Islet of Langerhans (tissue), 1 donor: ENCODE measurements at regions not wholly inside any gene's neighbourhood (a gene's known extent, or its start where the extent isn't known, plus 50 kb on each side); places are given as distances from the start of the nearest gene placed in this dataset.
"Not testable (repeated sequence)": the region's sequence is repeated elsewhere in the genome, so short reads cannot be mapped to it uniquely, and the experiment has no call there.

Source experiments
- FAIRE-seq: peaks from one replicate; lab custom pipeline; 2011; peaks lifted over from hg19 to GRCh38; lab: Jason Lieb, UNC

DNA sequence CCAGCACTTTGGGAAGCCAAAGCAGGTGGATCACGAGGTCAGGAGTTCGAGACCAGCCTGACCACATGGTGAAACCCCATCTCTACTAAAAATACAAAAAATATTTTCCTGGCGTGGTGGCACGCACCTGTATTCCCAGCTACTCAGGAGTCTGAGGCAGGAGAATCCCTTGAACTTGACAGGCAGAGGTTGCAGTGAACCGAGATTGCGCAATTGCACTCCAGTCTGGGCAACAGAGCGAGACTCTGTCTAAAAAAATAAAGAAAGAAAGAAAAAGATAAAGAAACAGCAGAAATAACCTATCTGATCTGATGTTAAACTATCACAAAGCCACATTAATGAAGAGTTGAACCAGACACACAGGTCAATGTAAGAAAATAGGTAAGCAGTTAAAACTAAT, 696.2 kb upstream of the SALL3 start:
- FAIRE-seq = not testable (repeated sequence)

DNA sequence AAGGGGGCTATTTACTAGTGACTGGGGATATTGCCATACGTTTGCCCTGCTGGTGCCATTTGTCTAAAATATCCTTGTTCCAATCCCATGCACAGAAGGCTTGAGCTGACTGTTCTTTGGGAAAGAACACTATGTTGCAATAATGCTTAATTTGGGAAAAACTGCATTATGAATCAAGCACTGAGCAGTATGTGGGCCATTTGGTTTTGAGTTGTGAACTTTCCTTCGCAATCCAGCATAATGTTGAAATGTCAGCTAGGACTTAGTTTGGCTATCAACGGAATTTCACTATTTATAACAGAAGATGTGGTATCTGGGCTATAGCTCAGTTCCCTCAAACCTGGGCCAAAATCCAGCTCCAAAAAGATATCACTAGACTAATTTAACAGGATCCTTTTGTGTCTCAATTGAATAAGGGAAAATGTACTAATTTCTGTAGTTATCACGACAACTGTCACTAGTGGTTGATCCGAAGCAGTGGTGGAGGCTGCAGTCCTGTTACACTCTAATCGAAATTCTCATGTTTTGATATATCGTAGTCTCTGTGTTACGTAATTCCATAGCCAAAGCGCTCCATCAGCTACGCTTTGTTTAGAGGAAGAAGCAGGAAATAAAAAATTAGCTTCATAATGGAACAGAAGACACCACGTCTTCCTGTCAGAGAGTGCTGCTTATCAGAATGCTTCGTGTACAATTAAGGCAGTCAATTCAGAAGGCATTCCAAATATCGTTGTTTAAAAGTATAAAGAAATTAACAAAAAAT, 686.8 kb upstream of the SALL3 start:
- no peak for FAIRE-seq

DNA sequence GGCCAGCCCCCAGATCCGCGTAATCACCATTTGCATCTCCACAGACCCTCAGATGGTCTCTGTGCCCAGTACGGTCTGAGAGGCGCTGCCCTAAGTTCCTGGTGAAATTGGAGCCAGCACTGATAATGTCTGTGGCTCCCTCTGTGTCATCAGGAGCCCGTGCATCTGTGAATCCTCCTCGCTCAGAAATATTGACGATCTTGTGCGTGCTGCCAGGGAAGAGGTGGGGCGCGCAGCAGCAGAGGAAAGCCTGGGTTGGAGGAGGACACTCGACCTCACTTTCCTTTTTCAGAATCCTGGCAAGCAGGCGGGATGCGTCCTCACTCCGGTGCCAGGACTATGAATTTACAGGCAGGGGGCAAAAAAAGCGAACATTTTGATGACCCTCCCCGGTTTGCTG, 686.1 kb upstream of the SALL3 start:
- no peak for FAIRE-seq

DNA sequence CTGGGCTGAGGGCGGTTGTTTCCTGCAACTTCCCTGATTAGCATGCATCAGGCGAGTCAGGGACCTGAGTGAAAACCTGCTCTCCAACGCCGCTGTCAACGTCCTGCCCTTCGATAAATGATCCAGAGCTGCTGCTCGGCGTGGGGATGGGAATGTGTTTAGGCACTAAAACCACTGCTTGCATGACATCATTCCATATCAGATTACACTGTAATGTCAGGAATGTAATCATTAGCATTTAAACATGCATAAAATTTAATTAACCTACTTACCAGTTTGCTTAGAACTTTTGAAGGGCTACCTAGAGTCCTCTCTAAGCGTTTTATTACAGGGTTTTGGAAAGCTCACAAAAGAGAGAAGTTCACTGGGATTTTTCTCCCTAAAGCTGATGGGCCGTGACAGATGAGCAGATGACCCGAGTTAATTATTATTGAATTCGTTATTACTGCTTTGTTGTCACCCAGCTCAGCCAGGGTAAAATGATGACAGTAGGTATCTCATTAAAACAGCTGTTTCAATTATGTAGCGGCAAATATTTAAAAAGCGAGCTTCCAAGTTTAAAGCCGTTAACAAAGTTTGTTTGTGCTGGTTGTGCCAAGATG, 685.6 kb upstream of the SALL3 start:
- no peak for FAIRE-seq

DNA sequence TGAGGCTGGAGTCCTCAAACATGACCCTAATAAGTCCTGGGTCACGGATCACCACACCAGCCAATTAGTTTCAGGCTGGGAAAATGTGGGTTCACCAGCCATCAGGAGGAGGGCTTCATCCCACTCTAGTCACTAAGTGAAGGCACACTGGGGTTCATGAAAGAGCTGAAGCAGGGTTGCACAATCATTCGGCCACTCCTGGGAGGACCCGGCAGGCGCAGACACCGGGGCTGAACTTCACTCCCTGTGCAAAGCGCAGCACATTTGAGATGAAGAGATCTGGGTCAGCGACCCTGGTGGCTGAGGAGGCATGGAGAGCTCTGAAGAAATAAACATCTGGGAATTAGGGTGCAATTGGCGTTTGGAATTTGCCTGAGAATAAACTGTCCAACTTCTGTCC, 684.4 kb upstream of the SALL3 start:
- FAIRE-seq = no peak

DNA sequence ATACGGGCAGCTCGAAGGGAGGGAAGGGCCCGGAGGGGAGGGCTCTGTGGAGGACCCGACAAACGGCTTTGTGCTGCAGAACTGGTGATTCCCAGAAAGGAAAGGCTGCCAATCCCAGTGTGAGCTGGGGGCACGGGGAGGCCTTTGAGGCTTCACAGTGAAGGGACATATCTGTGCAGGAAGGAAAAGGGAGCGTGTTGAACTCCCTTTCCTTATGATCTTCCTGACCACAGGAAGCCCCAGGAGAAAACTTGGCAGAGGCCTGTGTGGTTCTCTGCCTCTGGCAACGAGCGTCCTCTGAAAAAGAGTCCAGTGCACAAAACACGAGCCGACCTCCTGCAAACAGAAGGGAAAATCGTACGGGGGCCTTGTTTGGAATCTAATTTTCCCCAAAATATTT, 683.5 kb upstream of the SALL3 start:
- FAIRE-seq = no peak

DNA sequence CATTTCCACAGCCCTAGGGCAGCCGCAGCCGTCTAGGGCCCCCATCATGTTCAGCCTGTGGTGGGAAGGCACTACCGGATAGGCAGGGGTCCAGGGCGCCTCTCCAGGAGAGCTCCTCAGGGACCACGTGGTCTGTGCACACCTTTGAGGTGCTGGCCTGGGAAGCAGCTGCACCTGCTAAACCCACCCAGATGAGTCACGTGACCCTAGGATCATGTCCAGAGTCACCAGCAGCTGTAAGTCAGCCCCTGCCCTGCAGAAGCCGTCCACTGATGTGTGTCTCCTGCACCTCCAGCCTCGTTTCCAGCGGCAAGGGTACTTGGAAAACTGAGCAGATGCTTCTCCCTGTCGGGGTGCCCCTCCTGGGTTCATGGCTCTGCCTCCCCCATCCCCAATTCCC, 682.6 kb upstream of the SALL3 start:
- FAIRE-seq = no peak

DNA sequence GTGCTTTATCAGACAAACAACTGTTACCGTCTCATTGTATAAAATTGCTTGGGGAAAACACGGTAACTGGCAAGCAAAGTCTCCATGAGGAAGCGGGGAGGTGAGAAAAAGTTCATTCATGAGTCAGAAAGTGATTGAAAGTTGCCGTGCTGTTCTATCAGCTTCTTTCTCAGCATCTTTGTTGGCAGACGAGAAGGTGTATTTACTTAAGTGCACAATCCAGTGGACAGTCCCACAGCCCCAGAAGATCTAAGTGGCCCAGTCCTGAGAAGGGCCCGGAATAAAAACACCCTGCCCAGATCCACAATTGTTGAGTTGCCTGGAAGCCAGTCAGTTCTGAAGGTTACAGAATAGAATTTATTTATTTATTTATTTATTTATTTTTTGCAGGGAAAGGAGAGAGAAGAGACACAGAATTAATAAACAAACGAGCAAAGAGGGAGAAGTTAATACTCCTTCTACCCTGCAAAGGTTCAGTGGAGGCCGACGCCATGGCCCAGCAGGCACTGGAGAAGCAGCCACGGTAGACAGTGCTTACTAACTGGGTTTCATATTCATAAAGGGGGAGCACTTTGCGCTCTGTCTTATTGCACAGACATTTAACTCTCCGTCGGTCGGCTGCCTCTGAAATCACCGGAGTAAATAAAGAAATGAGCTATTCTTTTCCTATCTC, 676.0 kb upstream of the SALL3 start:
- FAIRE-seq = no peak

DNA sequence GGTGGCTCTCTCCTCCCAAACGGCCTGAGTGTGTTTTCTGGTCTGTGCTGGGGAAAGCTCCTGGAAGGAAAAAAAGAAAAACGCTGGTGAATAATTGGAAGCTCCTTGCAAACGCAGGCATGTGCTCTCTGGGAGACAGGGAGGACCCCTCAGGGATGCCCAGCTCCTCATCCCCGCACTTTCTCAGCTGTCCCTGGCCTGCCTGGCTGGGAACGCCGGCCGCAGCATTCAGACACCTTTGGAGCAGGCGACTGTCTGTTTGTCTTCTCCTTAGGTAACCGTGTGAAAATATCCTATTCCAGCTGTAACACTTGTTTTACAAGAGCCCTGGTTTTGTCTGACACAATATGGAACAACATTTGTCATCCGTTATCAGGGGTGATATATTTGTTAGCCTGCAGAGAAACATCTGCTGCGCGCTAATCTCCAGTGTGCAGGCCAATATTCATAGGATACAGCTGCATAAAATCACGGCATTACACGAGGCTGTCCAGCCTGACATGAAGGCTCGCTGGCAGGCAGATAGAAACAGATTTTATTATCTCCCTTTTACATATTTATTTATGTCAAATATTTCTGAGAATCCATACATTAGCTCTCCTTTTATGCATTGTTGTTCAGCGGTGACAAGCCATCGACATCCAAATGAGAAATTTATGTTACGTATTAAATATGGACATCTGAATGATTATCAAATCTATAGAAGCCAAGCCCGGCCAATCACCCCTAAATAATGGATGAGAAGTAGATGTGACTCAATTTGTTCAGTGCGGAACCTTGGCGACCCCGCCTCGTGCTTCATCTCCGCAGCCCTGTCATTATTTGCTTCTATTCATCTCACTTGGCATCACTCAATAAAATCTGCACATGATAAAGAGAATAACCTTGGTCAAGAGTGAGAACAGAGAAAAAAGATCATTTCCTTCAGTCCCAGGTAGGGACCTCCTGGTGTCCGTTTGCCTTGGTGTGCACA, 675.1 kb upstream of the SALL3 start:
- FAIRE-seq = no peak

DNA sequence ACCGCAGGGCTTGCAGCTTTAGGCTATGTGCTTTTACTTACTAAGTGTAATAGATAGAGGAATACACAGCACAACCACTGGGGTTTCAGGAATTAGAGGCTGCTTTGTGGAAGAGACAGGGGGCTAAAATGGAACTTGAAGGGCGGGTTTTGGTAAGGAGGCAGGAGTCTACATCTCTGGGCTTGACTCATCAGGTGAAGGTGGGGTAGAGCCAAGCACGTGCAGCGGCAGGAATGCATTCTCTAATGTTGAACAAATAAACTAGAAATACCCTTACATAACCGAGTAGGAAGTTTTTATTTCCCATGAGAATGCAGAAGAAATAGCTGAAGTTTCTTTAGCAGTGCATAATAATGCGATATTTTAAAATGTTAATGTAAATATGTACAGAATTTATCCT, 673.8 kb upstream of the SALL3 start:
- no peak for FAIRE-seq

DNA sequence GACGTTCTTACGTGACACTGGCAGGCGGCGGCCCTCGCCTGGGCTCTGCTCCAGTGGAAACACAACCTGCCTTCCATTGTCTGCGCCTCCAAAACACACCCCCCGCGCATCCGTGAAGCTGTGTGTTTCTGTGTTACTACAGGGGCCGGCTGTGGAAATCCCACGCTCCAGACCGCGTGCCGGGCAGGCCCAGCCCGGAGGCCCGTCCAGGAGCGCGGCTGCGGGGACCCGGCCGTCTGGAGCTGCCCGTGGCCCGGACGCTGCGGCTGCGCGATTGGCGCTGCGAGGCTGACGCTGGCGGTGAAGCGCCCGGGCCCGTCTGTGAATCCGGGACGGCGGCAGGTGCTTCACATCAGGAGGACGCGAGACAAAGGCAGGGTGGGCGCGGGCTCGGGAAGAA, 670.3 kb upstream of the SALL3 start:
- no peak for FAIRE-seq

DNA sequence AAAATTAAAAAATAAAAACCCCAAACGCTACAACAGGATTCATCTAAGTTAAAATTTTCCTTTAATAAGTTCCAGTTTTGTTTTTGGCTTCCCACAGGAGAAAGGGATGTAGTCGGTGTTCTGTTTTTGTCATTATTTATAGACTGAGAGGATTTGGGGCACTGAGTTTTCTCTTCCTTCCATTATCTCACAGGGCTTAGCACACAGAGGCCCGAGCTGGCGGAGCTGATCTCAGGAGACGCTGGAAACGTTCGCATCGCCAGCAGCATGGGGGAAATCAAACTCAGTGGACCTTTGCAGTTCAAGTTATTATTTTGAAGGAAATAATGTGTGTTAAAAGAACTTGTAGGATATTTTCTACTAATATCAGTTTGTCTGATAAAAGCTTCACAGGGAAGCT, 669.7 kb upstream of the SALL3 start:
- no peak for FAIRE-seq

DNA sequence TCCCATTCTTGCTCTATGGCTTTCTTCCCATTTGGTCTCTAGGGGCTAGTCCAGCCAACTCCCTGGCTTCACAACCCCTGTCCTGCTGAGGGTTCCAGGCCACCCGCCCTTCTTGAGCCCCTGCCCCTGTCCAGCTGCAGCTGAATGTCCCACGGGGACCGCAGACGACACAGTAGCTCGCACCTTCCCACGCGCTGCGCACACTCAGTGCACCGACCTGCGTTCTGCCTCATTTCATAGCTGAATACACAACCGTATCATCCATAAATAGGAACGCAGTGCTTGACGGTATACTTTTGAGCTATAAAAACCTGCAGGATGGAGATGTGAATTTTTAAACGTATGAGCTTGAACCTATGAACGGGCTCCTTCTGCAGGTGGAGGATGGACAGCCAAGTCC, 660.4 kb upstream of the SALL3 start:
- FAIRE-seq = no peak

DNA sequence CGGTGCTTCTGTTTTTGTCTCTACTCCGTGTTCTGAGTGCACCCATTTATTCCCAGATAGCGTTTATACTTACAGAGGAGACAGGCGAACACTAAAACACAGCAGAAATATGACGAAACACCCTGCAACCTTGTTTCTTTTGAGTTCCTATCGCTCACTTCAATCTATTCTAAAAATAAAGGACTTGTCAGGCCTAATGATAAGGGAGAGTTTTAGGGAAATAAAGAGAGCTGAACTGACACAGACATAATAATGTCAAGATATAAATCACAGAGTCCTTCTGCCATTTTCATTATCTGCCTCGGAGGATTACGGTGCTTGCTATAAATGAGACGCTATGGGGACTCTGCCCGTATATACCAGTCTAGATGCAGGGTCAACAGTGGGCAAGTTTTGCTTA, 659.7 kb upstream of the SALL3 start:
- FAIRE-seq = no peak

DNA sequence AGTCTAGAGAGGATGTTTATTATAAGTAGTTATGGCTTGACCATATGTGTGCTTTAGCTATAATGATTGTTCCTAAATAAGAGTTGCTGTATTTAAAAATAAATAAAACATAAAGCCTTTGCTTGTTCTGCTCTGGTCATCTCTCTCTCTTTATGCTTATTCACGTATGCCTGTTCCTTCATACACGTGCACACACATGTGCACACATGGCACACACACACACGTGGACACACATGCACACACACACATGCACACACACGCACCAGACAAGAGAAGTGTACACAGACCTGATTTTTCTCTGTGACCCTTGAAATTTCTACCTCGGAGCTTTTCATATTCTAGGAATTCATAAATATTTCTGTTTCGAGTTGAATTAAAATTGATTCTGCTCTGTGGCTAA, 658.2 kb upstream of the SALL3 start:
- FAIRE-seq = no peak

DNA sequence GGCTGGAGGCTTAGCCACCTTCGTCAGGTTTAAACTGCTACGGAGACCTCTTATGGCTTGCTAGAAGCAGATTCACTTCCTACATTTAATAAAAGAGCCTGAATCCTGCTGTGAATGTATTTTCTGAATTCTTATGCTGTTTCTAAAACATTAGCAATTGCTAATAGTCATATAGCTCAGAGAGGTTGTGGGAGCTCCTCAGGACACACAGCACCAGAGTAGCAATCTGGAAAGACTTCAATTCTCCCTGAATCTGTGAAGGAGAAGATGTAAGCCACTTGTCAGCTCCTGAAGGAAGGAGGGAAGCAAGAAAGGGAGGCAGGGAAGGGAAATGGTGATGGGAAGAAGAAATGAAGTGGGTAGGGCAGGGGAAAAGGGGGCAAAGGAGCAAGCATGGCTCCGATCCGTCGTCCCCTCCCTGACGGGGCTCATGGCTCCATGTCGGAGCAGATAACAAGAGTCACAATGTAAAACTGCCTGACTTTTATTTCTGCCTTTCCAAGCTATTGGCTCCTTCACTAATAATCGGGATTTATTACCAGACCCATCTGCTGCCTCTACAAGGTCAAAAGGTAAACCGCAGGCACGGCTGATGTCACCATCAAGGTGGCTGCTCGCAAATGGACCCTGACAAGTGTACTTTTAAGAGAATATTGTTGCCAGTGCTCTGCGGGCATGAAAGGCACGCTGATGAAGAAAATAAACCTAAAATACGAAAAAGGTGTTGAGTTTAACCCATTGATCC, 656.0 kb upstream of the SALL3 start:
- FAIRE-seq = no peak

DNA sequence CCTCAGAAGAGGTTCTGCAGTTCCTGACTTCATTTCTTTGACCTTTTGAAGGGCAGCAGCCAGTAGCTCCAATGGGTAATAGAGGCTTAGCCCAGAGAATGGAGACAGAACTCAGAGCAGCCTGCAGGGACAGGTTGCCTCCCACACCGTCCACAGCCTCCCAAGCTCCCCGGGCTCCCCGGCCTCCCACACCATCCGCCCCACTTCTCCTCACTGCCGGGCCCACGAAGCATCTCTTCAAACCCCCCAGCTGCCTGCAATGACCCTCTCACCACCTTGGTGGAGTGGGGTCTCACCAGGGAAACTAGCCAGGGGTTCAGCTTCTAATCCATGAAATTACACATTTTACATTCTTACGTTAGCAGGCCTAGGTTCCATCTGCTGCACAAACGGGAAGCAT, 652.0 kb upstream of the SALL3 start:
- no peak for FAIRE-seq

DNA sequence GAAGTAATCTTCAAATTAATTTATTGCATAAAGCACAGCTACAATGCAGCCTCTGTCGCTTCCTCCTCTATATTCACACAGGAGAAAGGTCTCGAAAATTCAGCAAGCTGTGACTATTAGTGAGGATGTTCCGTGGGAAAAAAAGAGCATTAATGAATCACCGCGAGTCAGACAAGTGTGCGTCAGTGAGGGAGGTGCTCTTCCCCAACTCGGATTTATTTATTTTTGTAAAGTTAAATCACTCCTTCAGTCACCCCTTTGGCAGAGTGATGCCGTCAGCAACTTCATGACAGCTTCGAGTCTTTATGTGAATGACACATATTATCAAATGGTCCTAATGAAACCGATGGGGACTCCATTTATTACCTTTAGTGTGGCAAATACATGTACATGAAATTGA, 648.9 kb upstream of the SALL3 start:
- FAIRE-seq = no peak

DNA sequence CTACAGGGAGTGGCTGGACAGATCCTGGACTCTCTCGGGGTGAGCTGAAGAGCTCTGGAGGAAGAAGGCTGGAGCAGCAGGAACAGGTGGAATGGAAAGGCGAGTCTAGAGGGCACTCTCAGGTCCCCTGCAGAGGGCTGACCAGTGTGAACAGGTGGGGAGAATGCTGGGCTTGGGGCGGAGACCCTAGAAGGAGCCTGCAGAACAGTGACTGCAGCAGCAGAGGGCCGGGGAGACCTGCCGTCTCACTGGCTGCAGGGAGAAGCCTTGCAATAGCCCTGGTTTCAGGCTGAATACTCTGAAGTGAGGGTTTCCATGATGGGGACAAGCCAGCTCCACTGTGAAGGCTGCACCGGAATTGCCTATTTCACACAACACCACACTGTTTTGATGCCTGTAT, 626.7 kb upstream of the SALL3 start:
- FAIRE-seq = no peak

DNA sequence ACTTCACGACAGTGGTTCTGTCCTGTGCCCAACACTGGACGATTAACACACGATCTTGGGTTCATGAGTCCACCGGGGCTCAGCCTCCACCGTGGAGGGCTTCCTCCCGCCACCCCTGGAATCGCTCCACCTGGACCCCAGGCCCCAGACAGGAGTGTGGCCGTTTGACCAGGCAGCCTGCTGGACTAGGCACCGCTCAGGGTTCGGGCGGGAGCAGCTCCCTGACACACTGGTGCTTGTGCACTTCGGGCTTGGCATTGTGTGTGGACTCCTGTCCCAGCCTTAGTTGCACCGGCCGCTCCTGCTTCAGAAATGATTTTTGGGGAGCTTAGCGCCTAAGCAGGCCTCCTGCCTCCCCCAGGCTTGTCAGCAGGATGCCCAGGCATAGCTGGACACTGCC, 617.4 kb upstream of the SALL3 start:
- no peak for FAIRE-seq

DNA sequence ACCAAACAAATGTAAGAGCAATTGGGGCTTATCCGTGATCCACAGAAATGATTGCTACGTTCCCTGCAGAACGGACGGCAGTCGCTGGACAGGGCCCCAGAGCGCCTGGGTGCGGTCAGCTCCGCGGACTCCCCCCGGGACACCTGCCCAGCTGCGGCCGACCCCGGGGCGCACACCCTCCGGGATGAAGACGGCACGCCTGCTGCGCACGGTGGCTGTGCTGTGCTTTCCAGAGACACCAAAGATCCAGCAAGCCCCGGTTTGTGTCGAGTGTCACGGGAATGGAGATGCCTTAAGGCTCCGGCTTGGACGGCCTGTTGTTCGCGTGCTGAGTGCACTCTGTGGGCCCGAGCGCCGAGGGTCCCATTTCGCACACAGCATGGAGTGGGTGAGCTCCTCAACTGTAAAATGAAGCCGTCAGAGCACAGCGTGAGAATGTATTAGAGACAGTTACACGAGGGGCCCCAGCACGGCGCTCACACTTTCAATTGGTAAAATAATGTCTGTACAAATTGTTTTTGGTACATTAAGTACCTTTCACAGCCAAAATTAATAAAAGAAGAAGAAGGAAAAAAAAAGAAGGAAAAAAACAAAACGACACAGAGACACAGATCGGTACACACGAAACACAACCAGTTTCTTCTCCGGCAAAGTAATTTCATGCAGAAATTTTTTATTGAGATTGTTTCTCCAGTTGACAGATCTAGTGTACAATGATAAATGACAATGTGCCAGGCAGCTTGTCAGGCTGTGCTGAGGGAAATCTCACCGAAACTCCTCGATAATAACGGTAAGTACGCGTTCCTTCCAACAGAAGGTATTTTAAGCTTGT, 615.8 kb upstream of the SALL3 start:
- FAIRE-seq = no peak
